GM23248 (cell line): ENCODE measurements at regions not wholly inside any gene's neighbourhood (a gene's known extent, or its start where the extent isn't known, plus 50 kb on each side); places are given as distances from the start of the nearest gene placed in this dataset.
A peak's percentile ranks its signal among the peaks of the same experiment; 100 is the strongest.

Experiments
- DNase-seq: peaks from one replicate; pipeline ENCODE4 v3.0.0-alpha.2; 2015
- H2AFZ ChIP-seq: fragments of 200-600 bp; sonication (generic); 2 replicates; pipeline ENCODE4 v1.6.1; 2016; ENCODE audit warnings: antibody characterized with exemption
- H3F3A ChIP-seq: fragments of 200-600 bp; sonication (generic); 2 replicates; pipeline ENCODE4 v1.6.1; 2016; ENCODE audit warnings: mild to moderate bottlenecking, antibody characterized with exemption, mixed run types; ENCODE audit not compliant: insufficient read depth
- H3K27ac ChIP-seq: fragments of 200-600 bp; sonication (generic); 2 replicates; pipeline ENCODE4 v1.5.1; 2016; ENCODE audit warnings: mild to moderate bottlenecking
- H3K27me3 ChIP-seq: fragments of 200-600 bp; sonication (generic); replicated peaks from 2 replicates; pipeline ENCODE4 v1.6.1; 2016; ENCODE audit warnings: mild to moderate bottlenecking; ENCODE audit not compliant: insufficient read depth
- H3K36me3 ChIP-seq: fragments of 200-600 bp; sonication (generic); 2 replicates; pipeline ENCODE4 v1.6.1; 2016; ENCODE audit warnings: low read depth, mild to moderate bottlenecking
- H3K4me1 ChIP-seq: fragments of 200-600 bp; sonication (generic); 2 replicates; pipeline ENCODE4 v1.6.1; 2016; ENCODE audit warnings: mild to moderate bottlenecking; ENCODE audit not compliant: insufficient read depth
- H3K4me2 ChIP-seq: fragments of 200-600 bp; sonication (generic); one replicate; pipeline ENCODE4 v1.6.1; 2016; ENCODE audit warnings: mild to moderate bottlenecking; ENCODE audit not compliant: unreplicated experiment
- H3K4me3 ChIP-seq: fragments of 200-600 bp; sonication (generic); 2 replicates; pipeline ENCODE4 v1.5.1; 2016; ENCODE audit warnings: mild to moderate bottlenecking
- H3K79me2 ChIP-seq: fragments of 200-600 bp; sonication (generic); 2 replicates; pipeline ENCODE4 v1.6.1; 2016; ENCODE audit warnings: mild to moderate bottlenecking; ENCODE audit not compliant: insufficient read depth
- H3K9ac ChIP-seq: fragments of 200-600 bp; sonication (generic); 2 replicates; pipeline ENCODE4 v1.6.1; 2016; ENCODE audit warnings: mild to moderate bottlenecking
- H3K9me2 ChIP-seq: fragments of 200-600 bp; sonication (generic); 2 replicates; pipeline ENCODE4 v1.6.1; 2016; ENCODE audit warnings: mixed run types, mild to moderate bottlenecking, moderate library complexity; ENCODE audit not compliant: insufficient read depth
- H3K9me3 ChIP-seq: fragments of 200-600 bp; sonication (generic); one replicate; pipeline ENCODE4 v1.6.1; 2017; ENCODE audit warnings: low read depth
- H4K20me1 ChIP-seq: fragments of 200-600 bp; sonication (generic); 2 replicates; pipeline ENCODE4 v1.6.0; 2016; ENCODE audit not compliant: insufficient read depth
- EZH2 ChIP-seq: fragments of 200-600 bp; sonication (generic); IDR thresholded peaks from 2 replicates; pipeline ENCODE4 v1.6.1; 2018; ENCODE audit warnings: antibody characterized with exemption, mild to moderate bottlenecking; ENCODE audit not compliant: insufficient read depth, poor library complexity, severe bottlenecking
- EZH2phosphoT487 ChIP-seq: fragments of 200-600 bp; sonication (generic); IDR thresholded peaks from 2 replicates; pipeline ENCODE4 v1.6.1; 2018; ENCODE audit warnings: antibody characterized with exemption, moderate library complexity, mild to moderate bottlenecking, low read depth; ENCODE audit not compliant: insufficient read depth
- WGBS, 2 experiments: methylation state at CpG; one replicate each; pipeline ENCODE4 v1.1.6; 2015 to 2017; ENCODE audit warnings: low lambda C conversion rate in 2 of 2, low coverage in 1 of 2; ENCODE audit errors: missing lambda C conversion rate in 2 of 2; 5-methylcytosine and 5-hydroxymethylcytosine counted together
- in situ Hi-C: fragments of 300-500 bp; cut with MboI; formaldehyde crosslinking; loops from 2 replicates; pipeline ENCODE4 v1.15.0; 2020

DNA sequence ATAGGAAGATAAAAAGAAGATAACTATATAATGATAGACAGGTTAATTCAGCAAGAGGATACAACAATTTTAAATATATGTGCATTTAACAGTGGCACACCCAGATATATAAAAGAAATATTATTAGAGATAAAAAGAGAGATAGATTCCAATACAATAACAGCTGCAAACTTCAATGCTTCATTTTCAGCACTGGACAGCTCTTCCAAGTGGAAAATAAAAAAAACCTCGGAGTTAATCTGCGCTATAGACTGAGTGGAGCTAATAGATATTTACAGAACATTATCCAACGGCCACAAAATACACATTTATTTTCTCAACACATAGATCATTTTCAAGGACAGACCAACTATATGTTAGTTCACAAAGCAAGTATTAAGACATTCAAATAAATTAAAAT is 1229.5 kb upstream of the CDH6 start:
- H3K4me1 ChIP-seq, result no peaks in the 10 kb centered on the region
- DNase-seq, result peak; percentile 3
- no peak for TF ChIP-seq EZH2phosphoT487
- no peak for TF ChIP-seq EZH2
- 24 to 26% methylated on average over 3 of the region's 3 CpGs for WGBS, 2 experiments
- H3K4me3 ChIP-seq, result no peak overlapping the region
- no peak overlapping the region for H3K27ac ChIP-seq
- no peaks in the 10 kb centered on the region for H3K79me2 ChIP-seq
- H3K9ac ChIP-seq, result no peak overlapping the region
- H3F3A ChIP-seq, result no peaks in the 10 kb centered on the region
- H3K9me3 ChIP-seq, result no peaks in the 10 kb centered on the region
- no peak overlapping the region for H3K4me2 ChIP-seq
- no peaks in the 10 kb centered on the region for H3K9me2 ChIP-seq
- no peaks in the 10 kb centered on the region for H4K20me1 ChIP-seq
- in situ Hi-C loops, result no loop called here
- no peaks in the 10 kb centered on the region for H3K36me3 ChIP-seq
- no peak overlapping the region for H2AFZ ChIP-seq
- no peaks in the 10 kb centered on the region for H3K27me3 ChIP-seq

DNA sequence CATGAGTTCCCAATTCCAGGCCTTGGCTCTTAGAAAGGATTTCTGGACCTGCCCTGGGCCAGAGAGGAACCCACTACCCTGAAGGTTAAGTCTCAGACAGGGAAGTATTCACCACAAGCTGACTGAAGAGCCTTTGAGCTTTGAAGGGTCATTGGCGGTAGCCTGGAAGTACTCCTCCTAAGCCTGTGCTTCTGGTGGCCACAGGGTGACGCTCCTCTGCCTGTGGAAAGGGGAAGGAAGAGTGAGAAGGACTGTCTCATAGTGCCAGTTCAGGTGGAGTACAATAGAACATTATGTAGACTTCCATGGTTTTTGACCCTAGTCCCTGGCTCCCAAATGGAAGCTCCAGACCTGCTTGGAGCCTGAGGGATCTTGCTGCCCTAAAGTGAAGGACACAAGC is 1233.2 kb upstream of the CDH6 start:
- H4K20me1 ChIP-seq, result no peaks in the 10 kb centered on the region
- H3K9me2 ChIP-seq, result no peaks in the 10 kb centered on the region
- H3F3A ChIP-seq, result no peaks in the 10 kb centered on the region
- H3K27me3 ChIP-seq, result no peaks in the 10 kb centered on the region
- H3K4me1 ChIP-seq, result no peaks in the 10 kb centered on the region
- no peak overlapping the region for H3K4me3 ChIP-seq
- no peak overlapping the region for H3K9ac ChIP-seq
- in situ Hi-C loops, result no loop called here
- WGBS, 2 experiments, result 16 to 23% methylated on average over 2 of the region's 2 CpGs
- no peaks in the 10 kb centered on the region for H3K79me2 ChIP-seq
- H3K4me2 ChIP-seq, result no peak overlapping the region
- H2AFZ ChIP-seq, result no peak overlapping the region
- no peak for DNase-seq
- H3K9me3 ChIP-seq, result no peaks in the 10 kb centered on the region
- no peaks in the 10 kb centered on the region for H3K36me3 ChIP-seq
- no peak for TF ChIP-seq EZH2phosphoT487
- no peak for TF ChIP-seq EZH2
- H3K27ac ChIP-seq, result no peak overlapping the region

DNA sequence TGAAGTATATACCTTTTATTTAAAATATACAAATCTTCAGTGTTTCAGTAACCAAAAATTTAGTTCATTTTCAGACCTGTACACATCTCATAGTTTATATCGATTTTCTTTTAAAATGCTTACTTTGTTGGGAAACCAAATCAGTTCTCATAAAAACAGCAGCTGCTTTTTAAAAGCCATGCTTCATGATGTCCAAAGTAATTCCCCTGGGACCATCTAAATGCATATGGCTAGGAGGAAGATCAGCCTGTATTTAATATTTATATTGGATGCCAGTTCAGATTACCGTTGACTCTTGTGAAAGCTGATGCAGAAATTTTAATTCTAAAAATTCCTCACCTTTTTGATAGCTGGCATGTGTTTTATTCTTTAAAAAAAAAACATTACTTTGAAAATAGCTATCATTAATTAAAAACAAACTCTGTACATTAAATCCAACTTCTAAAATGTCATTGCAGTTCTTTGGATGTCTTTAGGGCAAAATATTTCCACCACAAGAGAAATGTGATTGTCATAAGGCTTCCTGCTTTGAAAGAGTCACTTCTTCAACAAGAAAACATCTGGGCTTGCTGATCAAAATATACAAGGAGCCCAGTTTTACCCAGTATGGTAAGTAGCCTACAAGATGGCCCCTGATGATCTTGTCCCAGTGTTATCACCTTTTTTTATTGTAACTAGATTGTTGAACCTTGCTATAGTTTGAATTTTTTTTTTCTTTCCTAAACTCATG is 1242.9 kb upstream of the CDH6 start:
- in situ Hi-C loops, result no loop called here
- Histone ChIP-seq H3K79me2 (no peaks in the 10 kb centered on the region), H2AFZ (no peak overlapping the region), H3K4me2 (no peak overlapping the region), H3K9ac (no peak overlapping the region), H3K4me3 (no peak overlapping the region), H3F3A (no peaks in the 10 kb centered on the region), H3K27me3 (no peaks in the 10 kb centered on the region), H3K9me2 (no peaks in the 10 kb centered on the region), H3K9me3 (no peaks in the 10 kb centered on the region), H4K20me1 (no peaks in the 10 kb centered on the region), H3K4me1 (no peaks in the 10 kb centered on the region), H3K27ac (no peak overlapping the region), H3K36me3 (no peaks in the 10 kb centered on the region)
- TF ChIP-seq EZH2phosphoT487, result no peak
- TF ChIP-seq EZH2, result no peak
- WGBS, 2 experiments, result 7 to 12% methylated on average over 2 of the region's 2 CpGs
- DNase-seq, result no peak

DNA sequence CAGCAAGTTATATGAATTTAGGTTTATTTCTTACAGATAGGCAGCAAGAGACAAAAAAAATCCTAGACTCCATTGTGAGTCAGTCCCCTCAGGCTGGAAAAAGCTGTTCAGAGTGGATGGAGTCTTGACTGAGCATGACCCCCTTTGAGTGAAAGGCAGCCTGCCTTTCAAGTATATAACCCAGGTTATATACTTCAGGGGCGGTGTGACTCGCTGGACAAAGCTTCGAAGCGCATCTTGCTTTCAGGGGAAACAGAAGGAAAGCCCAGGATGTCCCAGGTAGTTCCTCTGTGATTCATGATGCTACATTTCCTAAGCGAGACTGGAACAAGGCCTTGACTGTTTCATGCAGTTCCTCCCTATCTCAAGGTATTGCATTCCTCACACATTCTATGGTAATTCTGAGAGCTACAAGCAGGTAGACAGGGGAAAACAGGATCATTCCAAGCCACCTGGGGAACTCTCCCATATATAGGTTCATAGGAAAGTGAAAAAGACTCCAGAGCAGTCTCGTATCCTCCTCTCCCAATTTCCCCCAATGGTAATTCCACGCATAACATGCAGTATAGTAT is 1244.1 kb upstream of the CDH6 start:
- no peaks in the 10 kb centered on the region for H3K4me1 ChIP-seq
- no peaks in the 10 kb centered on the region for H3K36me3 ChIP-seq
- H4K20me1 ChIP-seq, result no peaks in the 10 kb centered on the region
- in situ Hi-C loops, result no loop called here
- no peak overlapping the region for H2AFZ ChIP-seq
- TF ChIP-seq EZH2phosphoT487, result no peak
- TF ChIP-seq EZH2, result no peak
- no peaks in the 10 kb centered on the region for H3K9me3 ChIP-seq
- no peaks in the 10 kb centered on the region for H3K27me3 ChIP-seq
- H3K9ac ChIP-seq, result no peak overlapping the region
- DNase-seq, result no peak
- no peak overlapping the region for H3K4me3 ChIP-seq
- no peak overlapping the region for H3K4me2 ChIP-seq
- no peaks in the 10 kb centered on the region for H3F3A ChIP-seq
- H3K9me2 ChIP-seq, result no peaks in the 10 kb centered on the region
- no peaks in the 10 kb centered on the region for H3K79me2 ChIP-seq
- no peak overlapping the region for H3K27ac ChIP-seq
- WGBS, 2 experiments, result 28 to 29% methylated on average over 7 of the region's 7 CpGs
